Nephron (organoid): ENCODE measurements at regions not wholly inside any gene's neighbourhood (a gene's known extent, or its start where the extent isn't known, plus 50 kb on each side); places are given as distances from the start of the nearest gene placed in this dataset.

ENCODE experiments used
- H3K27ac Mint-ChIP-seq, 3 experiments: 2 replicates each; pipeline ENCODE4 v1.8.0; 2020; ENCODE audit warnings: mixed read lengths in 3 of 3, mild to moderate bottlenecking in 2 of 3, moderate library complexity in 1 of 3
- H3K27me3 Mint-ChIP-seq: 2 replicates; pipeline ENCODE4 v1.8.0; 2021; ENCODE audit warnings: low read depth, mild to moderate bottlenecking, moderate library complexity, mixed read lengths
- H3K36me3 Mint-ChIP-seq: 2 replicates; pipeline ENCODE4 v1.8.0; 2020; ENCODE audit warnings: low read depth, mixed read lengths
- H3K4me1 Mint-ChIP-seq: 2 replicates; pipeline ENCODE4 v1.8.0; 2020; ENCODE audit warnings: mixed read lengths
- H3K4me3 Mint-ChIP-seq, 3 experiments: 2 replicates each; pipeline ENCODE4 v1.8.0; 2020; ENCODE audit warnings: mild to moderate bottlenecking in 3 of 3, mixed read lengths in 3 of 3, moderate library complexity in 2 of 3
- H3K9me3 Mint-ChIP-seq: 2 replicates; pipeline ENCODE4 v1.8.0; 2020; ENCODE audit warnings: mixed read lengths
- CTCF ChIP-seq, 3 experiments: fragments of 200-600 bp; sonication (generic); IDR thresholded peaks; one replicate each; pipeline ENCODE4 v1.5.0; 2021; ENCODE audit warnings: antibody characterized with exemption in 3 of 3; ENCODE audit not compliant: unreplicated experiment in 3 of 3

- Mint-ChIP-seq H3K9me3 (peaks cover 12% of the 10 kb centered on the region), H3K36me3 (no peaks in the 10 kb centered on the region), H3K27me3 (peaks cover 4% of the 10 kb centered on the region), H3K4me1 (no peaks in the 10 kb centered on the region), H3K27ac (no peak overlapping the region), H3K4me3 (no peak overlapping the region)
- no peak for TF ChIP-seq CTCF (IDR thresholded peaks at IDR 0.05; ENCODE audit: unreplicated experiment in 3 of 3)
Measured at GRCh38 chr5:164376843-164377242, 871.4 kb downstream of the MAT2B start.

- Mint-ChIP-seq H3K9me3 (peaks cover 15% of the 10 kb centered on the region), H3K27me3 (peaks cover 4% of the 10 kb centered on the region), H3K27ac (no peak overlapping the region), H3K4me1 (no peaks in the 10 kb centered on the region), H3K36me3 (no peaks in the 10 kb centered on the region), H3K4me3 (no peak overlapping the region)
- no peak for TF ChIP-seq CTCF (IDR thresholded peaks at IDR 0.05; ENCODE audit: unreplicated experiment in 3 of 3)
Measured at GRCh38 chr5:164377746-164378145, 872.3 kb downstream of the MAT2B start.

- H3K4me3 Mint-ChIP-seq: no peak overlapping the region
- TF ChIP-seq CTCF (IDR thresholded peaks at IDR 0.05; ENCODE audit: unreplicated experiment in 3 of 3): no peak
- H3K36me3 Mint-ChIP-seq: no peaks in the 10 kb centered on the region
- H3K9me3 Mint-ChIP-seq: peaks cover 22% of the 10 kb centered on the region
- H3K27ac Mint-ChIP-seq: no peak overlapping the region
- H3K27me3 Mint-ChIP-seq: no peaks in the 10 kb centered on the region
- no peaks in the 10 kb centered on the region for H3K4me1 Mint-ChIP-seq
Measured at GRCh38 chr5:164383662-164384061, 878.2 kb downstream of the MAT2B start.

GRCh38 chr5:164392531-164392930, 887.1 kb downstream of the MAT2B start:
- H3K4me3 Mint-ChIP-seq: no peak overlapping the region
- H3K27ac Mint-ChIP-seq: no peak overlapping the region
- no peak for TF ChIP-seq CTCF (IDR thresholded peaks at IDR 0.05; ENCODE audit: unreplicated experiment in 3 of 3)
- H3K4me1 Mint-ChIP-seq: no peaks in the 10 kb centered on the region
- H3K36me3 Mint-ChIP-seq: no peaks in the 10 kb centered on the region
- peaks cover 4% of the 10 kb centered on the region for H3K27me3 Mint-ChIP-seq
- no peaks in the 10 kb centered on the region for H3K9me3 Mint-ChIP-seq

GRCh38 chr5:164394686-164395194, 889.3 kb downstream of the MAT2B start:
- Mint-ChIP-seq H3K9me3 (no peaks in the 10 kb centered on the region), H3K36me3 (no peaks in the 10 kb centered on the region), H3K4me1 (no peaks in the 10 kb centered on the region), H3K27me3 (peaks cover 4% of the 10 kb centered on the region), H3K27ac (no peak overlapping the region), H3K4me3 (no peak overlapping the region)
- no peak for TF ChIP-seq CTCF (IDR thresholded peaks at IDR 0.05; ENCODE audit: unreplicated experiment in 3 of 3)

- Mint-ChIP-seq H3K27ac (no peak overlapping the region), H3K9me3 (peaks cover 4% of the 10 kb centered on the region), H3K4me3 (no peak overlapping the region), H3K4me1 (no peaks in the 10 kb centered on the region), H3K27me3 (no peaks in the 10 kb centered on the region), H3K36me3 (no peaks in the 10 kb centered on the region)
- no peak for TF ChIP-seq CTCF (IDR thresholded peaks at IDR 0.05; ENCODE audit: unreplicated experiment in 3 of 3)
Measured at GRCh38 chr5:164412531-164412930, 907.1 kb downstream of the MAT2B start.
